HUES64 (cell line): ENCODE measurements at regions not wholly inside any gene's neighbourhood (a gene's known extent, or its start where the extent isn't known, plus 50 kb on each side); places are given as distances from the start of the nearest gene placed in this dataset.

Experiments
- H3K27ac ChIP-seq: 2 replicates; pipeline ENCODE4 v1.7.0; 2013; ENCODE audit warnings: low read depth, low read length, inconsistent platforms
- H3K27me3 ChIP-seq: 2 replicates; pipeline ENCODE4 v1.6.1; 2013; ENCODE audit warnings: mild to moderate bottlenecking, low read length; ENCODE audit not compliant: insufficient read depth
- H3K36me3 ChIP-seq: 2 replicates; pipeline ENCODE4 v1.6.1; 2013; ENCODE audit warnings: mild to moderate bottlenecking, low read length; ENCODE audit not compliant: insufficient read depth
- H3K4me1 ChIP-seq: 2 replicates; pipeline ENCODE4 v1.6.1; 2013; ENCODE audit warnings: mild to moderate bottlenecking, low read length, moderate library complexity; ENCODE audit not compliant: insufficient read depth
- H3K4me3 ChIP-seq: 2 replicates; pipeline ENCODE4 v1.5.1; 2013; ENCODE audit warnings: mild to moderate bottlenecking, low read length, moderate library complexity
- H3K9ac ChIP-seq: 2 replicates; pipeline ENCODE4 v1.6.1; 2013; ENCODE audit warnings: mild to moderate bottlenecking, low read depth, low read length
- H3K9me3 ChIP-seq: 2 replicates; pipeline ENCODE4 v1.6.1; 2013; ENCODE audit warnings: low read depth, low read length; ENCODE audit not compliant: insufficient read depth
- WGBS: fragments of 150-250, 120-280 bp; methylation state at CpG from one replicate; pipeline ENCODE4 v1.1.7; 2013; ENCODE audit warnings: missing lambda C conversion rate; 5-methylcytosine and 5-hydroxymethylcytosine counted together

- no peaks in the 10 kb centered on the region for H3K36me3 ChIP-seq
- H3K4me3 ChIP-seq, result no peak overlapping the region
- H3K4me1 ChIP-seq, result no peaks in the 10 kb centered on the region
- peaks cover 3% of the 10 kb centered on the region; the same call in 1 of the 2 replicates for H3K9me3 ChIP-seq
- no peak overlapping the region for H3K9ac ChIP-seq
- no peak overlapping the region for H3K27ac ChIP-seq
- no peaks in the 10 kb centered on the region for H3K27me3 ChIP-seq
- WGBS, result 83% methylated on average over 1 of the region's 1 CpG
Observed at GRCh38 chr1:240036526-240036925, 55.2 kb upstream of the FMN2 start.
